Adrenal gland (tissue), 9 donors: ENCODE measurements at regions not wholly inside any gene's neighbourhood (a gene's known extent, or its start where the extent isn't known, plus 50 kb on each side); places are given as distances from the start of the nearest gene placed in this dataset.
A peak's percentile ranks its signal among the peaks of the same experiment; 100 is the strongest.

ENCODE experiments used
- DNase-seq, 7 donors: peaks; one replicate each; pipeline ENCODE4 v3.0.0-alpha.2; 2019 to 2020
- H3K27ac ChIP-seq, 5 donors: fragments of 200-600 bp; sonication (generic) in 4 of 5; 1 replicate in 3 of 5; 2 replicates in 2 of 5; pipeline versions ENCODE4 v1.5.1 to v1.8.0; 2016 to 2020; ENCODE audit warnings: mild to moderate bottlenecking in 1 of 5
- H3K27me3 ChIP-seq: fragments of 200-600 bp; 2 replicates; pipeline ENCODE4 v1.8.0; 2021
- H3K36me3 ChIP-seq, 2 donors: fragments of 200-600 bp; replicated peaks in 1 of 2; 1 replicate in 1 of 2; 2 replicates in 1 of 2; pipeline versions ENCODE4 v1.5.1 to v1.8.0; 2018 to 2022
- H3K4me1 ChIP-seq, 2 donors: fragments of 200-600 bp; replicated peaks in 1 of 2; 1 replicate in 1 of 2; 2 replicates in 1 of 2; pipeline versions ENCODE4 v1.5.1 to v1.8.0; 2018 to 2021
- H3K4me3 ChIP-seq, 4 donors: fragments of 200-600 bp; sonication (generic) in 3 of 4; one replicate each; pipeline ENCODE4 v1.5.1; 2016 to 2018
- H3K9me3 ChIP-seq, 3 donors: fragments of 200-600 bp; sonication (generic) in 1 of 3; replicated peaks in 1 of 3; 1 replicate in 2 of 3; 2 replicates in 1 of 3; pipeline versions ENCODE4 v1.5.1 to v1.8.0; 2016 to 2021
- POLR2A ChIP-seq, 2 donors: fragments of 450-650 bp; IDR thresholded peaks; one replicate each; pipeline ENCODE4 v1.6.1; 2017; ENCODE audit warnings: antibody characterized with exemption in 2 of 2, mild to moderate bottlenecking in 2 of 2, moderate library complexity in 1 of 2
- WGBS, 4 donors: extraction: QIAGEN DNeasy Blood & Tissue Kit in 2 of 4; methylation state at CpG; one replicate each; pipeline versions ENCODE4 v1.1.5 to v1.1.7; 2013 to 2017; 5-methylcytosine and 5-hydroxymethylcytosine counted together
- intact Hi-C, 2 donors: fragments of 100-400 bp; cut with DNase I; formaldehyde crosslinking; loops; one replicate each; pipeline versions ENCODE4 v1.14.1 to v1.15.0; 2022 to 2023
- TF ChIP-seq, protein P1 (sequence below), 6 experiments: fragments of 450-650 bp in 4 of 6; fragments of 200-600 bp in 2 of 6; sonication (generic) in 1 of 6; IDR thresholded peaks; 1 replicate in 5 of 6; 2 replicates in 1 of 6; pipeline versions ENCODE4 v1.5.1 to v1.8.0; 2016 to 2021; ENCODE audit warnings: antibody characterized with exemption in 6 of 6, mild to moderate bottlenecking in 2 of 6, moderate library complexity in 1 of 6
- donor health status: healthy with polysubstance abuse.
- donor health status: Bipolar disorder and iron deficiency.
- donor health status: DM: yes; HTN: yes; CAD: no.
- donor health status: DM: no; HTN: no; CAD: no.
- donor health status: DM: no; HTN: no; CAD: no.

- Histone ChIP-seq H3K4me1 (peaks cover 5 to 15% of the 10 kb centered on the region in 2 donors), H3K27ac (no peak overlapping the region), H3K4me3 (no peak overlapping the region), H3K36me3 (no peaks in the 10 kb centered on the region), H3K27me3 (no peaks in the 10 kb centered on the region), H3K9me3 (no peaks in the 10 kb centered on the region)
- TF ChIP-seq, protein P1, sequence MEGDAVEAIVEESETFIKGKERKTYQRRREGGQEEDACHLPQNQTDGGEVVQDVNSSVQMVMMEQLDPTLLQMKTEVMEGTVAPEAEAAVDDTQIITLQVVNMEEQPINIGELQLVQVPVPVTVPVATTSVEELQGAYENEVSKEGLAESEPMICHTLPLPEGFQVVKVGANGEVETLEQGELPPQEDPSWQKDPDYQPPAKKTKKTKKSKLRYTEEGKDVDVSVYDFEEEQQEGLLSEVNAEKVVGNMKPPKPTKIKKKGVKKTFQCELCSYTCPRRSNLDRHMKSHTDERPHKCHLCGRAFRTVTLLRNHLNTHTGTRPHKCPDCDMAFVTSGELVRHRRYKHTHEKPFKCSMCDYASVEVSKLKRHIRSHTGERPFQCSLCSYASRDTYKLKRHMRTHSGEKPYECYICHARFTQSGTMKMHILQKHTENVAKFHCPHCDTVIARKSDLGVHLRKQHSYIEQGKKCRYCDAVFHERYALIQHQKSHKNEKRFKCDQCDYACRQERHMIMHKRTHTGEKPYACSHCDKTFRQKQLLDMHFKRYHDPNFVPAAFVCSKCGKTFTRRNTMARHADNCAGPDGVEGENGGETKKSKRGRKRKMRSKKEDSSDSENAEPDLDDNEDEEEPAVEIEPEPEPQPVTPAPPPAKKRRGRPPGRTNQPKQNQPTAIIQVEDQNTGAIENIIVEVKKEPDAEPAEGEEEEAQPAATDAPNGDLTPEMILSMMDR (IDR thresholded peaks at IDR 0.05): no peak
- WGBS, 4 donors: 88 to 94% (median 91%) methylated on average over 5 to 6 of the region's 6 CpGs
- DNase-seq: no peak
- intact Hi-C loops: no loop called here
Observed at GRCh38 chr1:94723894-94724293, 96.3 kb upstream of the SLC44A3 start.

- DNase-seq: no peak
- Histone ChIP-seq H3K36me3 (no peaks in the 10 kb centered on the region), H3K4me3 (no peak overlapping the region), H3K9me3 (no peaks in the 10 kb centered on the region), H3K27ac (no peak overlapping the region), H3K27me3 (no peaks in the 10 kb centered on the region), H3K4me1 (peaks cover 5 to 10% of the 10 kb centered on the region in 2 donors)
- TF ChIP-seq, protein P1 (IDR thresholded peaks at IDR 0.05): no peak
- no peak for TF ChIP-seq POLR2A (IDR thresholded peaks at IDR 0.05)
- intact Hi-C loops: no loop called here
- WGBS, 4 donors: 60 to 75% (median 66%) methylated on average over 6 of the region's 6 CpGs
Observed at GRCh38 chr1:94723463-94723862, 96.7 kb upstream of the SLC44A3 start.

DNA sequence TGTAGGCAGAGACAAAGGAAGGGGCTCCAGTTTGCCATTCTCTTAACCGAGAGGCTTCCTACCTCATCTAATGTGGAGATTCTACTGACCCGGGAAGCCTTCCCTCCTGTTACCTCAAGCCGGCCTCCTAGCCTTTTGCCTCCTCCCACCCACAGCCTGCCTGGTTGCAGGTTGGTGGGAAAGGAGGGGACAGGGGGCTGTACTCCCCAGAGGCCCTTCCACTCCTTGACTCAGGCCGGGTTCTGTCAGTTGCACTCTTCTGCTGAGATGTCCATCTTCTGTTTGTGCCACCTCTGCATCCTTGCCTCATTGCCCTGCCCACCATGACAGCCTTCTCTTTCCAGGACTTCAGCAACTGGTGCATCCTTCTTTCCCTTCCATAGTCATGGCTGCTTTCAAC is 98.0 kb upstream of the SLC44A3 start:
- H3K36me3 ChIP-seq: no peaks in the 10 kb centered on the region
- H3K27me3 ChIP-seq: no peaks in the 10 kb centered on the region
- no peaks in the 10 kb centered on the region for H3K4me1 ChIP-seq
- WGBS, 4 donors: 75 to 94% (median 84%) methylated on average over 4 of the region's 4 CpGs
- intact Hi-C loops: no loop called here
- no peak overlapping the region for H3K4me3 ChIP-seq
- H3K9me3 ChIP-seq: no peaks in the 10 kb centered on the region
- no peak for DNase-seq
- no peak overlapping the region for H3K27ac ChIP-seq
- TF ChIP-seq POLR2A (IDR thresholded peaks at IDR 0.05): no peak
- TF ChIP-seq, protein P1 (IDR thresholded peaks at IDR 0.05): no peak

DNA sequence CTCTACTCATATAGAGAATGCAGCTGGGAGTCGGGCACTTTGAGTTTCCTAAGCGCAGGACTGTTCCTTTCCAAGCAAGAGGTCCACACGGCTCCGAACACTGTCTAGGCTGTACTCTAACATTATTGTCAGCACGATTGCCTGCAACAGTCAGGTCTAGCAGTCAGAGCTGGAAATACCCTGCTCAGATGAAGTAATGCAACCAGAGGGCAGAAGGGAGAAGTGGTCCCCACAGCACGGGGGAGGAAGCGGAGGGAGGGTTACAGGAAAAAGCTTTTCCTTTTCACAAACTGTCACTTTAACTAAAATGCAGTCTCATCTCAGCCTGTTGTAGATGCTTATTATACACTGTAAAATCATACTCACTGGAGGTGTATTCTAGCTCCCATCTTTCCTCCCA is 98.9 kb upstream of the SLC44A3 start:
- Histone ChIP-seq H3K27ac (no peak overlapping the region), H3K9me3 (no peaks in the 10 kb centered on the region), H3K27me3 (no peaks in the 10 kb centered on the region), H3K4me3 (no peak overlapping the region), H3K4me1 (no peaks in the 10 kb centered on the region), H3K36me3 (no peaks in the 10 kb centered on the region)
- intact Hi-C loops: no loop called here
- TF ChIP-seq, protein P1 (IDR thresholded peaks at IDR 0.05): no peak
- TF ChIP-seq POLR2A (IDR thresholded peaks at IDR 0.05): no peak
- peak in 3 of 7 donors; percentile 18 to 33 (median 20) for DNase-seq
- 71 to 83% (median 79%) methylated on average over 7 of the region's 7 CpGs for WGBS, 4 donors
